ENCODE measurements at regions not wholly inside any gene's neighbourhood (a gene's known extent, or its start where the extent isn't known, plus 50 kb on each side); places are given as distances from the start of the nearest gene placed in this dataset.

- no peak for DNase-seq (ENCODE audit: low read depth in 1 of 2, low spot score in 1 of 2)
- TF ChIP-seq CTCF (IDR thresholded peaks at IDR 0.05; ENCODE audit: insufficient read depth, low read length) (peak; percentile 5), POLR2AphosphoS5 (IDR thresholded peaks at IDR 0.05; ENCODE audit: low read depth) (no peak)
- H3K27me3 ChIP-seq (ENCODE audit: insufficient read depth, poor library complexity, severe bottlenecking), result peaks cover 2% of the 10 kb centered on the region
- no peak overlapping the region for H3K27ac ChIP-seq (replicated peaks)
- no peak overlapping the region for H3K4me3 ChIP-seq (replicated peaks; ENCODE audit: insufficient read depth, low read length)
These were observed 175.1 kb upstream of the ATP11B start for GRCh38 chr3:182618085-182618732.

- no peak for TF ChIP-seq SPI1 (IDR thresholded peaks at IDR 0.05; ENCODE audit: borderline replicate concordance, low read depth)
- no peak for TF ChIP-seq GABPA (IDR thresholded peaks at IDR 0.05; ENCODE audit: low read depth)
- no peak for TF ChIP-seq POLR2AphosphoS5 (IDR thresholded peaks at IDR 0.05; ENCODE audit: low read depth)
- no peak for TF ChIP-seq REST (IDR thresholded peaks at IDR 0.05; ENCODE audit: insufficient replicate concordance, low read depth)
- TF ChIP-seq CTCF (IDR thresholded peaks at IDR 0.05; ENCODE audit: insufficient read depth, low read length), result no peak
- DNase-seq (ENCODE audit: low read depth in 1 of 2, low spot score in 1 of 2), result no peak
- peaks cover under 1% of the 10 kb centered on the region for H3K27me3 ChIP-seq (ENCODE audit: insufficient read depth, poor library complexity, severe bottlenecking)
- H3K27ac ChIP-seq (replicated peaks), result no peak overlapping the region
- H3K4me3 ChIP-seq (replicated peaks; ENCODE audit: insufficient read depth, low read length), result no peak overlapping the region
These were observed 174.2 kb upstream of the ATP11B start for GRCh38 chr3:182618981-182619591.

- no peak for DNase-seq (ENCODE audit: low read depth in 1 of 2, low spot score in 1 of 2)
- Histone ChIP-seq H3K27ac (replicated peaks) (no peak overlapping the region), H3K27me3 (ENCODE audit: insufficient read depth, poor library complexity, severe bottlenecking) (no peaks in the 10 kb centered on the region), H3K4me3 (replicated peaks; ENCODE audit: insufficient read depth, low read length) (no peak overlapping the region)
- TF ChIP-seq REST (IDR thresholded peaks at IDR 0.05; ENCODE audit: insufficient replicate concordance, low read depth) (no peak), GABPA (IDR thresholded peaks at IDR 0.05; ENCODE audit: low read depth) (no peak), SPI1 (IDR thresholded peaks at IDR 0.05; ENCODE audit: borderline replicate concordance, low read depth) (no peak), CTCF (IDR thresholded peaks at IDR 0.05; ENCODE audit: insufficient read depth, low read length) (no peak), POLR2AphosphoS5 (IDR thresholded peaks at IDR 0.05; ENCODE audit: low read depth) (no peak)
These were observed 172.4 kb upstream of the ATP11B start for GRCh38 chr3:182620723-182621434.

All from HL-60 (cell line).